ENCODE measurements at regions not wholly inside any gene's neighbourhood (a gene's known extent, or its start where the extent isn't known, plus 50 kb on each side); places are given as distances from the start of the nearest gene placed in this dataset.
"Not testable (repeated sequence)": the region's sequence is repeated elsewhere in the genome, so short reads cannot be mapped to it uniquely, and the experiment has no call there.

GRCh38 chr18:2237706-2238105 lies 333.6 kb downstream of the METTL4 start:
- no peak for TF ChIP-seq CTCF (IDR thresholded peaks at IDR 0.05; ENCODE audit: extremely low read depth, insufficient read depth, missing control alignments)
- in situ Hi-C loops (cut with MboI; ENCODE audit: low pct_unique_long_range_greater_than_20kb, low sequenced_read_pairs, unreplicated experiment): no loop called here
- no peak for DNase-seq (ENCODE audit: low spot score)

GRCh38 chr18:2240311-2240705 lies 331.0 kb downstream of the METTL4 start:
- in situ Hi-C loops (cut with MboI; ENCODE audit: low pct_unique_long_range_greater_than_20kb, low sequenced_read_pairs, unreplicated experiment): no loop called here
- DNase-seq (ENCODE audit: low spot score): no peak
- TF ChIP-seq CTCF (IDR thresholded peaks at IDR 0.05; ENCODE audit: extremely low read depth, insufficient read depth, missing control alignments): no peak

- no peak for TF ChIP-seq CTCF (IDR thresholded peaks at IDR 0.05; ENCODE audit: extremely low read depth, insufficient read depth, missing control alignments)
- in situ Hi-C loops (cut with MboI; ENCODE audit: low pct_unique_long_range_greater_than_20kb, low sequenced_read_pairs, unreplicated experiment): no loop called here
- DNase-seq (ENCODE audit: low spot score): no peak
Observed at GRCh38 chr18:2244641-2245040, 326.7 kb downstream of the METTL4 start.

- in situ Hi-C loops (cut with MboI; ENCODE audit: low pct_unique_long_range_greater_than_20kb, low sequenced_read_pairs, unreplicated experiment); DNase-seq (ENCODE audit: low spot score): not testable (repeated sequence)
Observed at GRCh38 chr18:2247101-2247500, 324.2 kb downstream of the METTL4 start.

- DNase-seq (ENCODE audit: low spot score): no peak
- in situ Hi-C loops (cut with MboI; ENCODE audit: low pct_unique_long_range_greater_than_20kb, low sequenced_read_pairs, unreplicated experiment): no loop called here
- no peak for TF ChIP-seq CTCF (IDR thresholded peaks at IDR 0.05; ENCODE audit: extremely low read depth, insufficient read depth, missing control alignments)
Observed at GRCh38 chr18:2254977-2255376, 316.3 kb downstream of the METTL4 start.

GRCh38 chr18:2256577-2256976 lies 314.7 kb downstream of the METTL4 start:
- in situ Hi-C loops (cut with MboI; ENCODE audit: low pct_unique_long_range_greater_than_20kb, low sequenced_read_pairs, unreplicated experiment): no loop called here
- no peak for TF ChIP-seq CTCF (IDR thresholded peaks at IDR 0.05; ENCODE audit: extremely low read depth, insufficient read depth, missing control alignments)

GRCh38 chr18:2258954-2259353 lies 312.4 kb downstream of the METTL4 start:
- DNase-seq (ENCODE audit: low spot score): no peak
- in situ Hi-C loops (cut with MboI; ENCODE audit: low pct_unique_long_range_greater_than_20kb, low sequenced_read_pairs, unreplicated experiment): no loop called here
- no peak for TF ChIP-seq CTCF (IDR thresholded peaks at IDR 0.05; ENCODE audit: extremely low read depth, insufficient read depth, missing control alignments)

More at GRCh38 chr18:2256577-2256976, 314.7 kb downstream of the METTL4 start:
- no peak for DNase-seq (ENCODE audit: low spot score)

Data from GM13977 (cell line).